Memory B cell (primary cell): ENCODE measurements at regions not wholly inside any gene's neighbourhood (a gene's known extent, or its start where the extent isn't known, plus 50 kb on each side); places are given as distances from the start of the nearest gene placed in this dataset.

Experiments used
- ATAC-seq: fragments of 150-1000 bp; cut with Tn5 transposase; 2 replicates; pipeline ENCODE4 v1.10.0; 2021; ENCODE audit warnings: low read depth, mild to moderate bottlenecking, moderate library complexity
- DNase-seq, 2 donors: peaks; one replicate each; pipeline ENCODE4 v3.0.0; 2022; ENCODE audit warnings: low spot score in 2 of 2
- H3K27ac Mint-ChIP-seq: one replicate; pipeline ENCODE4 v1.8.0; 2022; ENCODE audit warnings: mild to moderate bottlenecking, moderate library complexity, mixed read lengths
- H3K27me3 Mint-ChIP-seq: one replicate; pipeline ENCODE4 v1.8.0; 2022; ENCODE audit warnings: mixed read lengths
- H3K36me3 Mint-ChIP-seq: one replicate; pipeline ENCODE4 v1.8.0; 2022; ENCODE audit warnings: mild to moderate bottlenecking, mixed read lengths
- H3K4me1 Mint-ChIP-seq: one replicate; pipeline ENCODE4 v1.8.0; 2022; ENCODE audit warnings: mixed read lengths
- H3K4me3 Mint-ChIP-seq: one replicate; pipeline ENCODE4 v1.8.0; 2022; ENCODE audit warnings: mild to moderate bottlenecking, moderate library complexity, mixed read lengths
- H3K9me3 Mint-ChIP-seq: one replicate; pipeline ENCODE4 v1.8.0; 2022; ENCODE audit warnings: mixed read lengths

GRCh38 chrX:39308126-39308525 lies 506.9 kb downstream of the MID1IP1 start:
- Mint-ChIP-seq H3K9me3 (peaks cover 1% of the 10 kb centered on the region), H3K36me3 (no peaks in the 10 kb centered on the region), H3K4me1 (peaks cover 6% of the 10 kb centered on the region), H3K27ac (no peak overlapping the region), H3K27me3 (peaks cover 9% of the 10 kb centered on the region), H3K4me3 (no peak overlapping the region)
- ATAC-seq (no peak), DNase-seq (no peak)

- Mint-ChIP-seq H3K4me1 (peaks cover 6% of the 10 kb centered on the region), H3K36me3 (no peaks in the 10 kb centered on the region), H3K4me3 (no peak overlapping the region), H3K27me3 (peaks cover 11% of the 10 kb centered on the region), H3K9me3 (no peaks in the 10 kb centered on the region), H3K27ac (no peak overlapping the region)
- DNase-seq (no peak), ATAC-seq (no peak)
Measured at GRCh38 chrX:39309018-39309635, 507.9 kb downstream of the MID1IP1 start.

- peaks cover 11% of the 10 kb centered on the region for H3K27me3 Mint-ChIP-seq
- H3K4me3 Mint-ChIP-seq = no peak overlapping the region
- H3K36me3 Mint-ChIP-seq = no peaks in the 10 kb centered on the region
- H3K9me3 Mint-ChIP-seq = no peaks in the 10 kb centered on the region
- H3K4me1 Mint-ChIP-seq = peaks cover 6% of the 10 kb centered on the region
- ATAC-seq (no peak), DNase-seq (no peak)
- no peak overlapping the region for H3K27ac Mint-ChIP-seq
Measured at GRCh38 chrX:39309721-39310152, 508.5 kb downstream of the MID1IP1 start.

- no peak for DNase-seq
Measured at GRCh38 chrX:39310891-39311290, 509.6 kb downstream of the MID1IP1 start.

GRCh38 chrX:39311646-39312045 lies 510.4 kb downstream of the MID1IP1 start:
- peaks cover 3% of the 10 kb centered on the region for H3K9me3 Mint-ChIP-seq
- no peaks in the 10 kb centered on the region for H3K36me3 Mint-ChIP-seq
- ATAC-seq = no peak
- no peak for DNase-seq
- H3K4me3 Mint-ChIP-seq = no peak overlapping the region
- peaks cover 11% of the 10 kb centered on the region for H3K27me3 Mint-ChIP-seq
- H3K27ac Mint-ChIP-seq = no peak overlapping the region
- H3K4me1 Mint-ChIP-seq = peaks cover 6% of the 10 kb centered on the region

More at GRCh38 chrX:39310891-39311290, 509.6 kb downstream of the MID1IP1 start:
- Mint-ChIP-seq H3K4me1 (peaks cover 6% of the 10 kb centered on the region), H3K9me3 (peaks cover under 1% of the 10 kb centered on the region), H3K27me3 (peaks cover 9% of the 10 kb centered on the region), H3K4me3 (no peak overlapping the region), H3K36me3 (no peaks in the 10 kb centered on the region), H3K27ac (no peak overlapping the region)
- ATAC-seq = no peak

GRCh38 chrX:39313146-39313545 lies 511.9 kb downstream of the MID1IP1 start:
- peaks cover 6% of the 10 kb centered on the region for H3K4me1 Mint-ChIP-seq
- no peak overlapping the region for H3K4me3 Mint-ChIP-seq
- DNase-seq = no peak
- peaks cover 3% of the 10 kb centered on the region for H3K9me3 Mint-ChIP-seq
- H3K27ac Mint-ChIP-seq = no peak overlapping the region
- H3K27me3 Mint-ChIP-seq = peaks cover 9% of the 10 kb centered on the region
- no peaks in the 10 kb centered on the region for H3K36me3 Mint-ChIP-seq
- no peak for ATAC-seq

- no peaks in the 10 kb centered on the region for H3K4me1 Mint-ChIP-seq
- H3K27ac Mint-ChIP-seq = no peak overlapping the region
- peaks cover 5% of the 10 kb centered on the region for H3K27me3 Mint-ChIP-seq
Measured at GRCh38 chrX:39318506-39319343, 517.5 kb downstream of the MID1IP1 start.

GRCh38 chrX:39320165-39320564 lies 518.9 kb downstream of the MID1IP1 start:
- Mint-ChIP-seq H3K4me1 (no peaks in the 10 kb centered on the region), H3K4me3 (no peak overlapping the region), H3K27ac (no peak overlapping the region), H3K9me3 (peaks cover 5% of the 10 kb centered on the region), H3K27me3 (peaks cover 6% of the 10 kb centered on the region), H3K36me3 (no peaks in the 10 kb centered on the region)
- no peak for ATAC-seq
- no peak for DNase-seq

More at GRCh38 chrX:39318506-39319343, 517.5 kb downstream of the MID1IP1 start:
- no peak overlapping the region for H3K4me3 Mint-ChIP-seq
- ATAC-seq = no peak
- H3K36me3 Mint-ChIP-seq = no peaks in the 10 kb centered on the region
- no peak for DNase-seq
- H3K9me3 Mint-ChIP-seq = peaks cover 4% of the 10 kb centered on the region

- Mint-ChIP-seq H3K9me3 (peaks cover 2% of the 10 kb centered on the region), H3K4me3 (no peak overlapping the region), H3K4me1 (no peaks in the 10 kb centered on the region), H3K27ac (no peak overlapping the region), H3K36me3 (no peaks in the 10 kb centered on the region), H3K27me3 (peaks cover 4% of the 10 kb centered on the region)
- ATAC-seq (no peak), DNase-seq (no peak)
Measured at GRCh38 chrX:39322496-39322895, 521.2 kb downstream of the MID1IP1 start.

- H3K27ac Mint-ChIP-seq = no peak overlapping the region
- no peaks in the 10 kb centered on the region for H3K36me3 Mint-ChIP-seq
- no peak overlapping the region for H3K4me3 Mint-ChIP-seq
- ATAC-seq (no peak), DNase-seq (no peak)
- peaks cover 2% of the 10 kb centered on the region for H3K9me3 Mint-ChIP-seq
- peaks cover 9% of the 10 kb centered on the region for H3K27me3 Mint-ChIP-seq
- no peaks in the 10 kb centered on the region for H3K4me1 Mint-ChIP-seq
Measured at GRCh38 chrX:39324233-39324930, 523.1 kb downstream of the MID1IP1 start.

GRCh38 chrX:39327255-39327654 lies 526.0 kb downstream of the MID1IP1 start:
- H3K27ac Mint-ChIP-seq = no peak overlapping the region
- H3K36me3 Mint-ChIP-seq = no peaks in the 10 kb centered on the region
- H3K4me1 Mint-ChIP-seq = peaks cover 7% of the 10 kb centered on the region
- H3K27me3 Mint-ChIP-seq = peaks cover 14% of the 10 kb centered on the region
- no peak for ATAC-seq
- H3K4me3 Mint-ChIP-seq = no peak overlapping the region
- peaks cover 2% of the 10 kb centered on the region for H3K9me3 Mint-ChIP-seq
- DNase-seq = no peak

- H3K4me3 Mint-ChIP-seq = no peak overlapping the region
- peaks cover 2% of the 10 kb centered on the region for H3K9me3 Mint-ChIP-seq
- H3K27me3 Mint-ChIP-seq = peaks cover 15% of the 10 kb centered on the region
- no peaks in the 10 kb centered on the region for H3K36me3 Mint-ChIP-seq
- no peak for DNase-seq
- no peak overlapping the region for H3K27ac Mint-ChIP-seq
- ATAC-seq = no peak
- peaks cover 7% of the 10 kb centered on the region for H3K4me1 Mint-ChIP-seq
Measured at GRCh38 chrX:39327705-39328104, 526.4 kb downstream of the MID1IP1 start.

- peaks cover 2% of the 10 kb centered on the region for H3K9me3 Mint-ChIP-seq
- ATAC-seq (no peak), DNase-seq (no peak)
- H3K4me1 Mint-ChIP-seq = peaks cover 7% of the 10 kb centered on the region
- H3K27ac Mint-ChIP-seq = no peak overlapping the region
- no peak overlapping the region for H3K4me3 Mint-ChIP-seq
- no peaks in the 10 kb centered on the region for H3K36me3 Mint-ChIP-seq
- peaks cover 13% of the 10 kb centered on the region for H3K27me3 Mint-ChIP-seq
Measured at GRCh38 chrX:39328661-39329060, 527.4 kb downstream of the MID1IP1 start.

- H3K4me3 Mint-ChIP-seq = no peak overlapping the region
- H3K27me3 Mint-ChIP-seq = peaks cover 11% of the 10 kb centered on the region
- H3K9me3 Mint-ChIP-seq = no peaks in the 10 kb centered on the region
- DNase-seq = no peak
- peaks cover 7% of the 10 kb centered on the region for H3K4me1 Mint-ChIP-seq
- peak; percentile 35 for ATAC-seq
- H3K36me3 Mint-ChIP-seq = no peaks in the 10 kb centered on the region
- H3K27ac Mint-ChIP-seq = no peak overlapping the region
Measured at GRCh38 chrX:39331082-39331704, 529.9 kb downstream of the MID1IP1 start.
